ENCODE measurements at regions not wholly inside any gene's neighbourhood (a gene's known extent, or its start where the extent isn't known, plus 50 kb on each side); places are given as distances from the start of the nearest gene placed in this dataset.

DNA sequence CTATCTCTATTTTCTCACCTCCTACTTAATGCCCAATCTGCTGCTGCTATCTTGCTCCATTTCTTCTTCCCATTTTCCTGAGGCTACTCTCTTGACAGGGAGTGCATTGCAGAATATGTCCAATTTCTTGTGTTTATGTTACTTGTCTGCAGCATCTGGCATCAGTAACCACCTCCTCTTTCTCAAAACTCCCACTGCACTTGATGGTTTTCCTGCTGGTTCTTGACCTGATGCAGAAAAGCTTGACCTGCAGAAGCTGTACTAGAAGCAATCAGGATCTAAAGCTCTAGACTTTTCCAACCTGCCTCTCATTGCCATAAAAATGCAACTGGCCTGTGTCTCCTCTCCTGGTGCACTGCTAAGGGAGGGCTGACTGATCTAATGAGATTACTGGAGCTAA, 287.8 kb downstream of the ZEB1 start:
- no peak for DNase-seq (ENCODE audit: low read depth)

DNA sequence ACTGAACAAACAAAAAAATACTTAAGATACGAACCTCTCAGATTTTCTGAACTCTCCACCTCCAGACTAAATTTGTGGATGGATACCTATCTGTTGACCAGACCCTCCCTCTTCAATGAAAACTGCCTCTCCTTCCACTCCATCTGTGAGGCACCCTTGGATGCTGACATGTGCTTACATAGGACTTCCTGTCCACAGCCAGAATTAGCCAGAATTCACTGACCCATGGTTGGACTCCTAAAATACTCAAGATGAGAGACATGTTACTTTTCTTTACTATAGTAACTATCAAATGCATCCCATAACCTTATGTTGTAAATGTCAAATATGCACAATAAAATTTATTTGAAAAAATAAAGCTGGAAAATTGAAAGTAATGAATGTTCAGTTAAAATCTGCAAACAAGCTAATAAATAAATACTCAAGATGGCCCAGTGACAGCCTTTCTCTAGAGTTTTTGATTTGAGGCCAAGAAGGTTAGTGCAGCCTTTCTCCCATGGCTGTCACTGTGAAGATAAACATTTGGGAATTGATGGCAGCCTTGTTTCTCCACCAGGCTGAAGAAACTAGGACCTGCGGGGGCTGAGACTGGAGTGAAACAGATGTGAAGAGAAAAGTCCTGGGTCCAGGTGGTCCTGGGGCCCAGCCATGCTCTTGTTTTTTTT, 287.0 kb downstream of the ZEB1 start:
- no peak for DNase-seq (ENCODE audit: low read depth)

DNA sequence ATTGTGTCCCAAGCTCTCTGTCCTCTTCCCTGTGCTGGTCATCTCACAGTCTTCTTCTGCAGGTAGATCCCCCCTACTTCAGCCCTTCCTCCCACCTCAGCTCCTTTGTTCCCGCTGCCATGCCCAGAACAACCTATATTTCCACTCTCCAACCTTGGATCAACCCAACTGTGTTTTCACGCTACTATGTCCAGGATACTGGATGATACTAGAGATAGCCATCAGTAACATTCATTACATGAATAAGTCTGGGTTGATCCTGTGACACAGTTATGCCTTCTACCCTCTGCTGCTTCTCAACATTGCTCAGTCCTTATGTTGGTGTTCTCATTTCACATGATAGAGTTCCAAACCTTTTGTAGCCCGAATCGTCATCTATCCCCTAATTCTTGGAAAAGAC, 286.4 kb downstream of the ZEB1 start:
- no peak for DNase-seq (ENCODE audit: low read depth)

DNA sequence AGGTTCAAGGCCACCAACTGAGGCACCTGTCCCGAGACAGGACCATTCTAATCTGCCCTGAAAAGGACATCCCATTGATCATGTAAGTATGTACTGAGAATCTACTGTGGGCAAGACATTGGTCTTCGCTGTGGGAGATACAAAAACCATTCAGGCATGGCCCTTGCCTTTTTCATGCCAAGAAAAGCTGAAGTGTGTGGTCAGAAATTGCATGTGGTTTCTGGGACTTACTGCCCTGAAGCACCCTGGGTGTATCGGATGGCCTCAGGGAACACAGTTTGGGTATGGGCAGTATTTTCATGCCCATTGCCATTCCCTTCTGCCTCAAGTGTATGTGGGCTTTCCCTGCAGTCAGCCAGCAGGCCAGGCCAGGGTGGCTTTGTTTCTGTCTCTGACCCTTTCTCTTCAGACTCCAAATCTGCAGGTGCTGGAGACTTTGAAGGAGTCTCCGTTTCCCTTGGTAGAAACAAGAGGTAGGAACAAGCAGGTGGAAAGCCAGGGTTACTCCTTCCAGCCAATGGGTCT, 285.7 kb downstream of the ZEB1 start:
- no peak for DNase-seq (ENCODE audit: low read depth)

DNA sequence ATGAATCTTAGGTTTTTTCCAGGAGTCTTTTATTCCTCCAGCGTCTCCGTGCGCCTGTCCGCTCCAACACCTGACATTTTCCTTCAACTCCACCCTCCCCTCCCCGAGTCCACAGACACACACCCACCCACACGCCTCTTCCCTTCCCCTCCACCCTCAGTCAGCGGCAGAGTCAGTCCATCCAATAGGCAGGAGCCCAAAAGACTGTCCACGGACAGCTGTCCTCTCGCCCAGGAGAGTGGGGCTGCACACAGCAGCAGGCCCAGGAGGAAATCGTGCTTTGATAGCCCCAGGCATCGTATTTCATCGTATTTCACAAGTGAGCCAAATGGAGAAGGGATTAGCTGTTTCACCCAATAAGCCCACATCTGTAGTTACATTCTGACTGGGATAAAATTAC, 285.1 kb downstream of the ZEB1 start:
- no peak for DNase-seq (ENCODE audit: low read depth)

DNA sequence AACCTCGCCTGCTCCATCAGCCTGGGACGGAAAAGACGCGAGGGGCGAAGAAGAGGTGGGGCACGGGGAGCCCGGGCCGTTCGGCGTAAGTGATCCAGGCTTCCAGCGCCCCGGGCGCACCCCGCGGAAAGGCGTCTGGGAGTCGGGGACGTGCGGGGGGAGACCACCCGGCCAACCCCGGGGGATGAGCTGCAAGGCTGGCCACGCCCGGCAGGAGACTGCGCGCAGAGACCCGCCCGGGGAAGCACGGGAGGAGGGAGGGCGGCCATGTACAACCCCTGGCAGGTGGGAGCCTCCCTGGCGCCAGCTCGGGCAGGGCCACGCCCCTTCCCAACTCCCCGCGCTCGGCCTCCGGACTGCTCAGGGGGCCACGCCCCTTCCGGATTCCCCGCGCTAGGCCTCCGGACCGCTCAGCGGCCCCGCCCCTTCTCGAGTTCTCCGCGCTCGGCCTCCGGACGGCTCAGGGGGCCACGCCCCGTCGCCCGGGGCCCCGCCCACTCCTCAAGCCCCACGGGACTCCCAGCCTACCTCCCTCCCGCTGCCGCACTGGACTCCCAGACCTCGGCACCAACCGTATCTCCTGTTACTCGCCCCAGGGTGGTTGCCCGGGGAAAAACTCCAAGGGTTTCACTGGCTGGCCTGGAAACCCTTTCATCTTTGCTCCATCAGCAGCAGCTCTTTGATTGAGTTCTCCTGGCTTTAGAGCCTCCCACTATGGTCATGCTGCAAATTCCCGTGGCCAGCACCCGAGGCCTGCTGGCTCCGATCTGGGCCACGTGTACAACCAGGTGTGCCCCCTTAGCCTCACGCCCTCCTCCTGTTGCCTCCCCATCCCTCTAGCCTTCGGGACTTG, 284.4 kb downstream of the ZEB1 start:
- DNase-seq (ENCODE audit: low read depth), result peak; percentile 43

DNA sequence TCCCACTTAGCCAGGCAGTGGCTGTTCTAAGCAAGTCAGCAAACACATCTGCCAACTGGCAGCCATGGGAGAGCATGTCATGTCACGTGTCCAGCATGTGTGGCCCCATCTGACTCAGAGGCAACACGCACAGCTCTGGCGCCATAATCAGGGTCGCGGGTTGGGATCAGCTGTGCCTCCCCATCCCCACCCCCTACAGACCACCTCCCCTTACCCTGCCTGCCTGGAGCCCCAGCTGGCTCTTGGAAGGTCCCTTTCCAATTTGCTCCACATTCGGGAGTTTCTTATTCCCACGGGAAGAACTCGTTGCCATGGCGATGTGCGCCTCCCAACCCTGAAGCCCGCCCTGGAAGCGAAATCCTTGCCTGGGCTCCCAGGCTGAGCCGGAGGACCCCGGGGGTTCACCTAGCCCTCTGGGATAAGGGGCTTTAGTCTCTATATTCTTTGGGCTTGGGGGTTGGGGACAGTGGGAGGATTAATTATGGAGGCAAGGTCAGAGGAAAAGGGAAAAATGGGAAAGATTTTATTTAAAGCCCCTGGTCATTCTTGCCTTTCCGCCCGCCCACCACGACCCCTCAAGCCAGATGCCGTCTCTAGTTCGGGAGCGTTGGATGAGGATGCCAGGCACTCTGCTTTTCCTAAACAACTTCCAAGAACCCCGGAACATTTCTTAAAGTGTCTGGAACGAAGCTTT, 283.7 kb downstream of the ZEB1 start:
- DNase-seq (ENCODE audit: low read depth), result no peak

DNA sequence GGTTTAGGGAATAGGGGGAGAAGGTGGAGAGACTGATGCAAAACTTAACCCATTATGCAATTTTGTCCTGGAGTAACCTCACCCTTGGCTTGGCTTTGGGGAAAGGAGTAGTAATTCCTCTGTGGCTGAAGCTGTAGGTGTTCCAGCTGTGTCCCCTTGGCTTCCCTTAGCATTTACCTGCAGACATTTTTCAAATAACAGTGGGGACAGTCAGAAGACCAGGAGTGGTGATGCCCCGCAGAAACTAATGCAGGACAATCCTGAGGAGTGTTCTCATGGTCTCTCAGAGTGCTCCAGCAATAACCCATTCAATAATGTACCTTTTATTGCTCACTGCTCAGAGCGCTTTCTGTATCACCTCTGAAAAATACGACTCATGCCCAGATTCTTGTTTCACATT, 282.1 kb downstream of the ZEB1 start:
- DNase-seq (ENCODE audit: low read depth), result no peak

DNA sequence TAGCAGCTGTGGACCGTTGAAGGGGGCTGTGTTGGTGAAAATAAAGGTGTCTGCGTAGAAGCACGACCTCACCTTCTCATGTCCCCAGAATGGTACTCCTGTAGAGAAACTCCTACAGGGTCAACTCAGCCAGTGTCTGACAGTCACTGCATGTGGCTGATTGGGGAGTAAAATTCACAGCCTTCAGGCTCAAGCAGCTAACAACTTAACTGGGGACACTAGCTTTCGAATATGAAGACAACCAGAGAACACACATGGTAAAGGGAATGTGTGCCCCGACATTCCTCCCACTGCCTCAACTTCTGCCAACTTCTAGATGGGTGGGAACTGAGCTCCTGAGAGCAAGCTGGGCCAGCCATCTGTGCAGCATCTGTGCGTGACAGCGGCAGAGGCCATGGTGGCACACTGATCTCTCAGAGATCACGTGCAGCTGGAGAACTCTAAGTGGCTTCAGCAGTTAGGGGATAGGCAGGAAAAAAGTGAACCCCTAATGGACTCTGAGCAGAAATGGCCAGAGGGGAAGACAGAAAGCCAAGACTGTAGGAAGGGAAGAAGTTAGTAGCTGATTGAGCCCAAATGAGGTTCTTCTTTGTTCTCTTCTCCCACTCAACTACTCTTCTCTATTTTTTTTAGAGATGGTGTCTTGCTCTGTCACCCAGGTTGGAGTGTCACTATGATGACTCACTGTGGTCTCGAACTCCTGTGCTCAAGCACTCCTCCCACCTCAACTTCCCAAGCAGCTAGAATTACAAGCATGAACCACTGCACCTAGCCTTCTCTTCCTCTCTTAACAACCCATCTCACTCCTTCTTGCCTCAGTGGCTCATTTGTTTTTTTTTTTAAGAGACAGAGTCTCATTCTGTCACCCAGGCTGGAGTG, 280.8 kb downstream of the ZEB1 start:
- DNase-seq (ENCODE audit: low read depth), result no peak

DNA sequence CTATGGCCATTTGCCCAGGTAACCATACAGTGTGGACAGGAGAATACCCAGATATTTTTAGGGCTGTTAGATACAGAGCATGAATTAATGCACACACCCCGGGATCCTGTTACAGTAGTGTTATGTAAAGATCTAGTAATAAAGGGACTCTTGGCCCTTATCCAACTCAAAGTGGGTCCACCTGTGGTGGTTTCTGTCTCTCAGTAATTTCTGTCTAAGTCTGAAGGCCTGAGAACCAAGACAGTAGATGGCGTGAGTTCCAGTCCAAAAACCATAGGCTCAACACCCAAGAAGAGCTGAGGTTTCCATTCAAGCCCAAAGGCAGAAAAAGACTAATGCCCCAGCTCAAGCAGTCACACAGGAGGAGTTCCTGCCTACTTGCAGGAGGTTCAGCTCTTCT, 277.7 kb downstream of the ZEB1 start:
- no peak for DNase-seq (ENCODE audit: low read depth)

DNA sequence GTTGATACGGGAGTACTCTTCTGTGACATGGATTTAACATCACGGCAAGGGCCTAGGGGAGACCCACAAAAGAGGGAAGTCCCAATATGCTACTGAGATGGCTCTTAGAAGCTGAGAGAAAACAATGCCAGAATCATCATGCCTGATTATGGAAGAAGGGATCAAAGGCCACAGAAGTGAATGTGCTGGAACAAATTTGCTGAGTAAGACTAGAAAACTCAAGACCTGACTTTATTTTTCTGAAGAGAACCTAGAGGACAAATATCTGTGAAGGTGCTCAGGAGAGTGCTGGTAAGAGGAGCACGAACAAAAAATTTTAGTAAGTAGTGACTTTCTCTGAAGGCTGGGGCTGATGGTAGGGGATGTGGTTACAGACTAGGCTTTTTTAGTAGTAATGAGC, 277.0 kb downstream of the ZEB1 start:
- no peak for DNase-seq (ENCODE audit: low read depth)

DNA sequence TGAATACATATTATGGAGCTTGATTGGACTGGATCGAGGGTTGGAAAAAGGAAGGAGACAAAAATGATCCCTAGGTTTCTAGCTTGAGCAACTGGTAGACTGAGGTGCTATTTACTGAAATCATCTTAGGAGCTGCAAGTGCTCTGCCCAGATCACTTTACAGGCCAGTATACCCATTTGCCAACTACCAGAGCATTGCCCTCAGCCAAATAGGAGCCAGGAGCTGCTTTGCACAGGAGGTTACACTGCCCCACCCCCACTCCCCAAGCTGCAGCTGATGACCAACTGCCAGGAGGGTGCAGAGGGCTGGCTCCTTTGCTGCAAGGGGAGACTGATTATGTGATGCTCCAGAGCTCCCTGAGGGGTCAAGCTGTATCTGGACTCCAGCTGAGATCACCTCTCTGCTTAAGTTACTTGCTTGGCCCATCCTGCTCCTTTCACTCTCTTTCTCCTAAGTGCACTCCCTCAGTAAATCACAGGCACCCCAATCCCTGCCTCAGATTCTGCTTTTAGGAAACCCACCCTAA, 275.4 kb downstream of the ZEB1 start:
- DNase-seq (ENCODE audit: low read depth), result no peak

DNA sequence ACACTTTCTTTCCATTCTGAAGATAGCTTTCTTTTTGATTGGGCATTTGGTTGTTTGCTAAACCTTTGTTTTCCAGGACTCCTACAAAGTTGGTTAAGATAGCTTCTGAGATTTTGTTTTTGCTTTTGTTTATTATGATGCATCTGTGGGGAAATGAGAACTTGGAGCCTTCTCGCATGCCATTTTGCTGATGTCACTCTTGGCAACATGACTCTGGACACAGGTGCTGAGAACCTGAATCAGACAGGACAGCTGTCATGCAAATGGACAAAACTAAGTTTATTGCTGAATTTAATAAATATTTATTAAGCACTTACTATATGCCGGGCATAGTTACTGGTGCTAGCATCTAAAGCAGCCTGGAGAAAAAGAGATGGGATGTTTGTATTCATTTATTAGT, 274.1 kb downstream of the ZEB1 start:
- no peak for DNase-seq (ENCODE audit: low read depth)

DNA sequence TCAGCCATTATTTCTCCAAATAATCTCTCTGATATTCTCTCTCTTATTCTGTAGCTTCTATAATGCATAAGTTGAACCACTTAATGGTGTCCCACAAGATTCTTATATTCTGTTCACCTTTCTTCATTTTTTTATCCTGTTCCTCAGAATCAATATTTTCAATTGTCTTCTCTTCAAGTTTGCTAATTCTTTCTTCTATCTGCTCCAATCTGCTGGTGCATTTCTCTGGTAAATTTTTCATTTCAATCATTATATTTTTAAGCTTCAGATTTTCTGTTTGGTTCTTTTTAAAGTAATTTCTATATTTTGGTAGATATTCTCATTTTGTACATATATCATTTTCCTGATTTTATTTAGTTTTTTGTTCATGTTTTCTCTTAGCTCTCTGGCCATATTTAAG, 272.6 kb downstream of the ZEB1 start:
- DNase-seq (ENCODE audit: low read depth), result no peak

DNA sequence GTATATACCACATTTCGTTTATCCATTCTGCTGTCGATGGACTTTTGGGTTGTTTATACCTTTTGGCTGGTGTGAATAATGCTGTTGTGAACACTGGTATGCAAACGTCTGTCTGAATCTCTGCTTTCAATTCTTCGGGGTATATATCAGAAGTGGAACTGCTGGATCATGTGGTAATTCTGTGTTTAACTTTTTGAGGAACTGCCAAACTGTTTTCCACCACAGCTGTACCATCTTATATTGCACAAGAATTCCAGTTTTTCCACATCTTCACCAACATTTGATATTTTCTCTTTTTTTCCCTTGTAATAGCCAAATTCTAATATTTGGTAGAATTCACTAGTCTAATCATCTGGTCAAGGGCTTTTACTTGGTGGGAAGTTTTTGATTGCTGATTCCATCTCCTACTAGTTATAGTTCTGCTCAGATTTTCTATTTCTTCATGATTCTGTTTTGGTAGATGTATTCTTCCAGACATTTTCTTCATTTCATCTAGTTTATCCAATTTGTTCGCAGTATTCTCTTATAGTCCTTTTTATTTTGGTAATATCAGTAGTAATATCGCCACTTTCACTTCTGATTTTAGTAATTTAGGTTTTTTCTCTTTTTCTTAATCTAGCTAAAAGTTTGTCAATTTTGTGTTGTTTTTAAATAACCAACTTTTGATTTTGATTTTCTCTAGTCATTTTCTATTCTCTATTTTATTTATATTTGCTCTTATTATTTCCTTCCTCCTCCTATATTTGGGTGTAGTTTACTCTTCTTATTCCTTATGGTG, 271.2 kb downstream of the ZEB1 start:
- DNase-seq (ENCODE audit: low read depth), result no peak

DNA sequence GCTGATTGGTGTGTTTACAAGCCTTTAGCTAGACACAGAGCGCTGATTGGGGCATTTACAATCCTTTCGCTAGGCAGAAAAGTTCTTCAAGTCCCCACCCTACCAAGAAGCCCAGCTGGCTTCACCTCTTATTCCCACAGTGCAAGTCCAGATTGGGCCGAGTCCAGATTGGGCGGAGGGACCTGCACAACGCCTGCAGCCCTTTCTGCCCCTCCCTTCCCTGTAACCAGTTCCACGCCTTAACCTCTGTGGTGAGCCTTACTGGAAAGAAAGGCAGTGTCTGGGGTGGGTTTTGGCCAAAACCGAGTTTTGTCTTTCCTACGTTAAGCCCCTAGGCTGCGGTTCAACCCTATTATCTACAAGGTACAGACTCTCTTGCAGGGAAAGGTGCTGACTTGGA, 268.7 kb downstream of the ZEB1 start:
- no peak for DNase-seq (ENCODE audit: low read depth)

DNA sequence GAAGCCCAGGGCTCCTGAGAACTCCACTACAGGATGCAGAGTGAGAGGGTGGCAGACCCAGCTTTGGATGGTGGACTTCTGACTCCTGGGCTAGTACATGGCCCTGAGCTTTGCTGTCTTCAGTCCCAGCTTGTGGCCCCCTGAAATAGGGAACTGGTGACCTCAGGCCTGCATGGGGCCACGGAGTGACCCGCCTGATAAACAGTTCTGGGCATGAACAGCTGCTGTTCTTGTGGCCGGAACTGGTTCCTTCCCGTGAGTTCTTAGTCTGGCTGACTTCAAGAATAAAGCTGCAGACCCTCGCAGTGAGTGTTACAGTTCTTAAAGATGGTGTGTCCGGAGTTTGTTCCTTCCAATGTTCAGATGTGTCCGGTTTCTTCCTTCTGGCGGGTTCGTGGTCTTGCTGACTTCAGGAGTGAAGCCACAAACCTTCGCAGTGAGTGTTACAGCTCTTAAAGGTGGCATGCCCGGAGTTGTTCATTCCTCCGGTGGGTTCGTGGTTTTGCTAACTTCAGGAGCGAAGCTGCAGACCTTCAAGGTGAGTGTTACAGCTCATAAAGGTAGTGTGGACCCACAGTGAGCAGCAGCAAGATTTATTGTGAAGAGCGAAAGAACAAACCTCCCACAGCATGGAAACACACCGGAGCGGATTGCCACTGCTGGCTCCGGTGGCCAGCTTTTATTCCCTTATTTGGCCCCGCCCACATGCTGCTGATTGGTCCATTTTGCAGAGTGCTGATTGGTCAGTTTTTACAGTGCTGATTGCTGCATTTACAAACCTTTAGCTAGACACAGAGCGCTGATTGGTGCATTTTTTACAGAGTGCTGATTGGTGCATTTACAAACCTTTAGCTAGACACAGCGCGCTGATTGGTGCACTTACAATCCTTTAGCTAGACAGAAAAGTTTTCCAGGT, 268.0 kb downstream of the ZEB1 start:
- DNase-seq (ENCODE audit: low read depth), result no peak

DNA sequence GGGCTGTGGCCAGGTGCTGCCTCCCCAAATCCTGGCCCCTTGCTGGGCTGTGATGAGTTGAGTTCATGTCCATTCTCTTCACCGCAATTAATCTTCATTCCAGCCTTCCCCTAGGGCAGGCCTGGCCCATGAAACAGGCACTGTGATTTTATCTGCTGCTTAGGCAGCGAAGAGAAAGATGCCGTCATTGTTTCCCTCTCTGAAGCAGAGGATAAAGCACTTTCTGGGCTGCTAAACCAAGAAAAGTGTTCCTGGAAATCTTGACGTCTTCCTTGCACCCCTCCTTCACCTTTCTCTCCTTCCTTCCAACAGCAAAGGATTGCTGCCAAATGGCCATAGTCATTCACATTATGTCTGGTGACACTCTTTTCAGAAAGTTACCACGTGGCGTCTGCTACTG, 265.9 kb downstream of the ZEB1 start:
- no peak for DNase-seq (ENCODE audit: low read depth)

DNA sequence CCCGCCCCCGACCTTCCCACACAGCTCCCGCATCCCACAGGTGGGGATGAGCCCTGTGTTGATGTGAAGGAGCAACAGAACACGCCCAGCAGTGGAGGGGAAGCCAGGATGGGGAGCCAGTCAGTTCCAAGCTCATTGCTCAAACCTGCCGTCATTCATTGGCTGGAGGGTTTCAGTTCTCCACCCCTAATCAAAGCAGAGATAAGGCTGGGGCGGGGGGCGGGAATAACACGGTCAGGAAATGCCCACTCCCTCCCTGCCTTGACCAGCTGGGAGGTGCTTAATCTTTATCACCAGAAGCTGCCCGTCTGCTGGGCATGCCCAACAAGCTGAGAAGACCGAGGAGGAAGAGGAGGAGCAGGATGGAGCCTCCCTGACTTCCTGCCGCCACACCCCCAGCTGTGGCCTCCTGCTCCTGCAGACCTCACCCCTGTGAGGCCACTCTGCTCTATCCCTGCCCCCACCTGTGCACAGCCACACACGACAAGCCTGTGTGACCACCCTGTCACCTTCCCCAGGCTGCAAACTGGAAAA, 265.1 kb downstream of the ZEB1 start:
- no peak for DNase-seq (ENCODE audit: low read depth)

DNA sequence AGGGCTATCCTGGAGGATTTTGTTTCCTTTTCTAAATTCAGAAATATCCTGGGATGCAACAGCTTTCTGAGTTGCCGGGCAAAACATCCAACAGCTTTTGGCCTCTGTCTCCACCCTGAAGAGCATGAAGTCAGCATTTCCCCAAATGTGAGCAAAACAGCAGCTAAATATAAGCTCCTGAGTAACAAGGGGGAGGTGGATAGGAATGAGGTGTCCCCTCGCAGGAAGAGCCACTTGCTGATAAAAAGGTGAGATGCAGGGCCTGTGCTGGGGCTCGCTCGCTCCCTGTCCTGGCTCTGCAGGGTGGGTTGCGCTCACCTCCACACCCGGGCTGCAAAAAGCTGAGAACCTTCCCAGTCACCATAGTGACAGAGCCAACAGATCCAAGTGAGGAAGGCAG, 264.3 kb downstream of the ZEB1 start:
- no peak for DNase-seq (ENCODE audit: low read depth)

Data from stimulated activated CD8-positive, alpha-beta memory T cell treated with anti-CD3 and anti-CD28 coated beads, Interleukin-12 subunit alpha, Interleukin-12 subunit beta, amount 100 ng/mL, for 1 hour (primary cell).